ENCODE measurements at regions not wholly inside any gene's neighbourhood (a gene's known extent, or its start where the extent isn't known, plus 50 kb on each side); places are given as distances from the start of the nearest gene placed in this dataset.

GRCh38 chr12:97047361-97047760 lies 140.3 kb downstream of the NEDD1 start:
- POLR2A ChIA-PET: no interaction called here
- Histone ChIP-seq H3K4me3 (replicated peaks in 1 of 2; ENCODE audit: low read depth in 1 of 2, low read length in 2 of 2) (no peak overlapping the region), H3K4me1 (ENCODE audit: control insufficient read depth in 1 of 2, insufficient read depth in 2 of 2, low read length in 2 of 2) (no peaks in the 10 kb centered on the region), H4K20me1 (ENCODE audit: insufficient read depth) (no peaks in the 10 kb centered on the region; the same call in 1 of the 2 replicates), H2AFZ (ENCODE audit: low read depth, low read length, poor library complexity, severe bottlenecking) (no peak overlapping the region), H3K36me3 (ENCODE audit: control insufficient read depth in 1 of 2, insufficient read depth in 2 of 2, low read length in 2 of 2) (no peaks in the 10 kb centered on the region), H3K79me2 (ENCODE audit: insufficient read depth, low read length) (no peaks in the 10 kb centered on the region), H3K9me2 (ENCODE audit: insufficient read depth) (no peaks in the 10 kb centered on the region), H3K9me3 (ENCODE audit: control insufficient read depth in 1 of 2, insufficient read depth in 1 of 2, low read depth in 1 of 2, low read length in 2 of 2) (no peaks in the 10 kb centered on the region), H3K9ac (ENCODE audit: low read length) (no peak overlapping the region), H3K4me2 (ENCODE audit: low read length) (no peak overlapping the region), H3K27ac (ENCODE audit: low read depth, low read length) (no peak overlapping the region), H3K27me3 (ENCODE audit: insufficient read depth, low read length) (peaks cover 19% of the 10 kb centered on the region; the same call in 1 of the 2 replicates)
- no peak for ATAC-seq
- BruUV-seq (replicated peaks): no TSS peak
- RAD21 ChIA-PET (ENCODE audit: low non-redundant PET in 1 of 2, low total read pairs in 2 of 2, uncharacterized antibody in 2 of 2, unreplicated experiment in 2 of 2): no interaction called here
- DNase-seq (ENCODE audit: low read depth, low spot score): no peak
- intact Hi-C loops (cut with micrococcal nuclease): no loop called here
- CTCF ChIA-PET: no interaction called here
- TF ChIP-seq RAD21 (IDR thresholded peaks at IDR 0.05; ENCODE audit: low read depth) (no peak), SRF (IDR thresholded peaks at IDR 0.05; ENCODE audit: low read depth) (no peak), ZFX (IDR thresholded peaks at IDR 0.05) (no peak), REST (IDR thresholded peaks at IDR 0.05; ENCODE audit: low read depth) (no peak), TCF7L2 (IDR thresholded peaks at IDR 0.05; ENCODE audit: borderline replicate concordance, extremely low read depth, insufficient read depth, insufficient read length) (no peak), EZH2 (IDR thresholded peaks at IDR 0.05) (no peak), EGR1 (IDR thresholded peaks at IDR 0.05; ENCODE audit: low read depth) (no peak), ZBTB33 (IDR thresholded peaks at IDR 0.05; ENCODE audit: extremely low read depth, insufficient replicate concordance, low read length) (no peak), POLR2AphosphoS5 (IDR thresholded peaks at IDR 0.05; ENCODE audit: low read depth, low read length) (no peak), CBX3 (IDR thresholded peaks at IDR 0.05; ENCODE audit: low read depth) (no peak), CEBPB (IDR thresholded peaks at IDR 0.05; ENCODE audit: low read depth) (no peak), SIN3A (IDR thresholded peaks at IDR 0.05; ENCODE audit: low read depth) (no peak), EZH2phosphoT487 (IDR thresholded peaks at IDR 0.05; ENCODE audit: borderline replicate concordance) (no peak), CTCF (IDR thresholded peaks at IDR 0.05 in 2 of 3, conservative IDR thresholded peaks at IDR 0.05 in 1 of 3; ENCODE audit: borderline replicate concordance in 1 of 3, insufficient read depth in 1 of 3, low read depth in 2 of 3, low read length in 2 of 3) (no peak), JUND (IDR thresholded peaks at IDR 0.05) (no peak), POLR2A (IDR thresholded peaks at IDR 0.05; ENCODE audit: borderline replicate concordance, extremely low read depth, insufficient read depth, insufficient read length) (no peak)

All from HCT116 (cell line).